NB4 (cell line): ENCODE measurements at regions not wholly inside any gene's neighbourhood (a gene's known extent, or its start where the extent isn't known, plus 50 kb on each side); places are given as distances from the start of the nearest gene placed in this dataset.

Experiments
- CTCF ChIP-seq: IDR thresholded peaks from one replicate; pipeline ENCODE4 v1.5.1; 2012; ENCODE audit warnings: low read depth, low read length
- MAX ChIP-seq: IDR thresholded peaks from 2 replicates; pipeline ENCODE4 v1.6.1; 2011; ENCODE audit warnings: low read depth, low read length
- POLR2A ChIP-seq: IDR thresholded peaks from 2 replicates; pipeline ENCODE4 v1.6.1; 2011; ENCODE audit warnings: mild to moderate bottlenecking; ENCODE audit not compliant: insufficient read length; ENCODE audit errors: extremely low read depth

GRCh38 chr6:50358113-50358512, 308.4 kb upstream of the DEFB112 start:
- TF ChIP-seq POLR2A, result no peak
- TF ChIP-seq CTCF, result no peak
- no peak for TF ChIP-seq MAX
